HL-60 (cell line): ENCODE measurements at regions not wholly inside any gene's neighbourhood (a gene's known extent, or its start where the extent isn't known, plus 50 kb on each side); places are given as distances from the start of the nearest gene placed in this dataset.

ENCODE experiments used
- DNase-seq, 2 experiments: peaks; one replicate each; pipeline ENCODE4 v3.0.0-alpha.2; 2010 to 2020; ENCODE audit warnings: low read depth in 1 of 2, low spot score in 1 of 2
- H3K27ac ChIP-seq: fragments of 250-450 bp; sonication (Bioruptor Pico); replicated peaks from 2 replicates; pipeline ENCODE4 v1.5.1; 2020; ENCODE audit warnings: mild to moderate bottlenecking, moderate library complexity
- H3K27me3 ChIP-seq: fragments of 250-450 bp; sonication (Bioruptor Pico); 2 replicates; pipeline ENCODE4 v1.5.1; 2021; ENCODE audit warnings: mild to moderate bottlenecking, moderate library complexity; ENCODE audit not compliant: insufficient read depth, poor library complexity, severe bottlenecking
- H3K4me3 ChIP-seq: replicated peaks from 2 replicates; pipeline ENCODE4 v1.5.1; 2011; ENCODE audit warnings: mild to moderate bottlenecking, control low read depth, low read length; ENCODE audit not compliant: insufficient read depth
- GABPA ChIP-seq: IDR thresholded peaks from 2 replicates; pipeline ENCODE4 v1.6.1; 2012; ENCODE audit warnings: low read depth
- POLR2AphosphoS5 ChIP-seq: IDR thresholded peaks from 2 replicates; pipeline ENCODE4 v1.6.1; 2012; ENCODE audit warnings: low read depth
- SPI1 ChIP-seq: IDR thresholded peaks from 2 replicates; pipeline ENCODE4 v1.6.1; 2012; ENCODE audit warnings: low read depth, mild to moderate bottlenecking, borderline replicate concordance
- TF ChIP-seq, protein P1 (sequence below): IDR thresholded peaks from one replicate; pipeline ENCODE4 v1.5.1; 2011; ENCODE audit warnings: low read length, control low read depth, inconsistent platforms; ENCODE audit not compliant: insufficient read depth
- TF ChIP-seq, protein P2 (sequence below): IDR thresholded peaks from 2 replicates; pipeline ENCODE4 v1.6.1; 2012; ENCODE audit warnings: low read depth; ENCODE audit not compliant: insufficient replicate concordance

DNA sequence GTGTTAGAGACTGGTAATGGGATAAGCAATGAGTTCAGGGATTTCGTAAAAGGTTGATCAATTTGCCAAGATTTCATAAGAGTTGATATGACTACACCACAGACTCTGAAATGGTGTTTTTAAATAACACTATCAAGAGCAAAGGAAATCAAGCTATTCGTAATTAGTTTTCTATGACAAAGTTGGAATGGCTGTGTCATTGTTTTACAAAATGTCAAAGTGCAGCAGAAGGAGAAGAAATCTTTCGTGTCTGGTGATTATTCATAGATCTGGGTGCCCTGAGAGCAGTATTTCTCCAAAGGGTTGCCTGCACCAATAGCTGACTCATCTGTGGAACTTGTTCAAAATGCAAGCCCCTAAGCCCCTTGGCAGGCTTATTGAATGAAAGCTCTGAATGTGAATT, 70.1 kb downstream of the NABP1 start:
- TF ChIP-seq, protein P1, sequence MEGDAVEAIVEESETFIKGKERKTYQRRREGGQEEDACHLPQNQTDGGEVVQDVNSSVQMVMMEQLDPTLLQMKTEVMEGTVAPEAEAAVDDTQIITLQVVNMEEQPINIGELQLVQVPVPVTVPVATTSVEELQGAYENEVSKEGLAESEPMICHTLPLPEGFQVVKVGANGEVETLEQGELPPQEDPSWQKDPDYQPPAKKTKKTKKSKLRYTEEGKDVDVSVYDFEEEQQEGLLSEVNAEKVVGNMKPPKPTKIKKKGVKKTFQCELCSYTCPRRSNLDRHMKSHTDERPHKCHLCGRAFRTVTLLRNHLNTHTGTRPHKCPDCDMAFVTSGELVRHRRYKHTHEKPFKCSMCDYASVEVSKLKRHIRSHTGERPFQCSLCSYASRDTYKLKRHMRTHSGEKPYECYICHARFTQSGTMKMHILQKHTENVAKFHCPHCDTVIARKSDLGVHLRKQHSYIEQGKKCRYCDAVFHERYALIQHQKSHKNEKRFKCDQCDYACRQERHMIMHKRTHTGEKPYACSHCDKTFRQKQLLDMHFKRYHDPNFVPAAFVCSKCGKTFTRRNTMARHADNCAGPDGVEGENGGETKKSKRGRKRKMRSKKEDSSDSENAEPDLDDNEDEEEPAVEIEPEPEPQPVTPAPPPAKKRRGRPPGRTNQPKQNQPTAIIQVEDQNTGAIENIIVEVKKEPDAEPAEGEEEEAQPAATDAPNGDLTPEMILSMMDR: no peak
- no peak for TF ChIP-seq SPI1
- TF ChIP-seq, protein P2, sequence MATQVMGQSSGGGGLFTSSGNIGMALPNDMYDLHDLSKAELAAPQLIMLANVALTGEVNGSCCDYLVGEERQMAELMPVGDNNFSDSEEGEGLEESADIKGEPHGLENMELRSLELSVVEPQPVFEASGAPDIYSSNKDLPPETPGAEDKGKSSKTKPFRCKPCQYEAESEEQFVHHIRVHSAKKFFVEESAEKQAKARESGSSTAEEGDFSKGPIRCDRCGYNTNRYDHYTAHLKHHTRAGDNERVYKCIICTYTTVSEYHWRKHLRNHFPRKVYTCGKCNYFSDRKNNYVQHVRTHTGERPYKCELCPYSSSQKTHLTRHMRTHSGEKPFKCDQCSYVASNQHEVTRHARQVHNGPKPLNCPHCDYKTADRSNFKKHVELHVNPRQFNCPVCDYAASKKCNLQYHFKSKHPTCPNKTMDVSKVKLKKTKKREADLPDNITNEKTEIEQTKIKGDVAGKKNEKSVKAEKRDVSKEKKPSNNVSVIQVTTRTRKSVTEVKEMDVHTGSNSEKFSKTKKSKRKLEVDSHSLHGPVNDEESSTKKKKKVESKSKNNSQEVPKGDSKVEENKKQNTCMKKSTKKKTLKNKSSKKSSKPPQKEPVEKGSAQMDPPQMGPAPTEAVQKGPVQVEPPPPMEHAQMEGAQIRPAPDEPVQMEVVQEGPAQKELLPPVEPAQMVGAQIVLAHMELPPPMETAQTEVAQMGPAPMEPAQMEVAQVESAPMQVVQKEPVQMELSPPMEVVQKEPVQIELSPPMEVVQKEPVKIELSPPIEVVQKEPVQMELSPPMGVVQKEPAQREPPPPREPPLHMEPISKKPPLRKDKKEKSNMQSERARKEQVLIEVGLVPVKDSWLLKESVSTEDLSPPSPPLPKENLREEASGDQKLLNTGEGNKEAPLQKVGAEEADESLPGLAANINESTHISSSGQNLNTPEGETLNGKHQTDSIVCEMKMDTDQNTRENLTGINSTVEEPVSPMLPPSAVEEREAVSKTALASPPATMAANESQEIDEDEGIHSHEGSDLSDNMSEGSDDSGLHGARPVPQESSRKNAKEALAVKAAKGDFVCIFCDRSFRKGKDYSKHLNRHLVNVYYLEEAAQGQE: no peak
- no peak for TF ChIP-seq POLR2AphosphoS5
- no peak for TF ChIP-seq GABPA
- Histone ChIP-seq H3K4me3 (no peak overlapping the region), H3K27ac (no peak overlapping the region), H3K27me3 (no peaks in the 10 kb centered on the region)
- DNase-seq: no peak

DNA sequence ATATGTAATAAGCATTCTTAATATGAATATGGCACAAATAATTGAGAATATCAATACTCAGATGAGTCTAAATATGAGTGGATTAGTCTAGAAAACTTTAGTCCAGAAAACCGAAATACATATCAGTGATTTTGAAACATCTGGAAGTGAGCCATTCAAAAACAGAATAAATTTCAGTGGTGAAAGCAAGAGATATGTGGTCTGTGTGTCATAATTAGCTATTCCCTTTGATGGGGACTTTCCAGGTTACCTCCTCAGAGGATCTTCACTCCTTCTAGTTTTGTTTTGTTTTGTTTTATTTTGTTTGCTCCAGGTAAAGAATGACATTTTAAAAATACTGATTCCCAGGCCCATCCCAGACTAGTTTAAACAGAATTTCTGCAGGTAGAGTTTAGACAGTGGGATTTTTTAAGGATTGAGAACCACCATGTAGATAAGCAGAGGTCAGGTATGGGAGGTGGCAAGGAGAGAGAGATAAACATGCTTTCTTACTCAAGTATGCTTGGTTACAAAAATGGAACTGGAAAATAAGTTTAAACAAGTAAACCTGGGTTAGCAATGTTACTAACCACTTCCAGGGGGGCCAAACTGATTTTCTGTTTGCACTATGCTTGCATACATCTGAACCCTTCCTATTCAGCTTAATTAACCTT, 70.7 kb downstream of the NABP1 start:
- no peak overlapping the region for H3K27ac ChIP-seq
- H3K4me3 ChIP-seq: no peak overlapping the region

DNA sequence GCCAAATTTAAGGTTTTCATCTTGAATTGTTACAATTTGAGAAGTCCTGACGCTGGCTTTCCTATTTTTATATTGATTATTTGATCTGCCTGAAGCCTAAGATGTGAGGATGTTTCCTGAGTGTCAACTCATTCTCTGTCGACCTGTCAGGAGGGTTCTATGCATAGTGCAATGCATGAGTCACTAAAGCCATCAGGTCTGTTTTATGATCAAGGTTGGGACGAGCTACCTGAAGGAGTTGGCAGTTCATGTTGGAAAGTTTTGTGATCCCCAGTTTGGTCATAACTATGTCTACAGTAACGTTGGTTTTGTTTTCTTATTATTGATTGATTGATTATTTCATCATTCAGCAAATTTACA, 71.2 kb downstream of the NABP1 start:
- TF ChIP-seq, protein P1: no peak
- no peak for TF ChIP-seq GABPA
- TF ChIP-seq, protein P2: no peak
- TF ChIP-seq SPI1: no peak
- no peak for TF ChIP-seq POLR2AphosphoS5
- Histone ChIP-seq H3K27me3 (no peaks in the 10 kb centered on the region), H3K4me3 (no peak overlapping the region), H3K27ac (no peak overlapping the region)
- DNase-seq: no peak

More for the DNA sequence above, 70.7 kb downstream of the NABP1 start:
- no peak for TF ChIP-seq POLR2AphosphoS5
- no peak for TF ChIP-seq GABPA
- TF ChIP-seq SPI1: no peak
- TF ChIP-seq, protein P2: no peak
- TF ChIP-seq, protein P1: no peak
- H3K27me3 ChIP-seq: no peaks in the 10 kb centered on the region
- no peak for DNase-seq
